GM13976 (cell line): ENCODE measurements at regions not wholly inside any gene's neighbourhood (a gene's known extent, or its start where the extent isn't known, plus 50 kb on each side); places are given as distances from the start of the nearest gene placed in this dataset.

Source experiments
- DNase-seq: peaks from one replicate; pipeline ENCODE4 v3.0.0; 2012; ENCODE audit warnings: low spot score
- CTCF ChIP-seq: IDR thresholded peaks from 2 replicates; pipeline ENCODE4 v1.5.1; 2012; ENCODE audit warnings: borderline replicate concordance, mild to moderate bottlenecking; ENCODE audit not compliant: insufficient read depth; ENCODE audit errors: extremely low read depth, missing control alignments, control extremely low read depth
- in situ Hi-C: fragments of 300-500 bp; cut with MboI; formaldehyde crosslinking; loops from one replicate; pipeline ENCODE4 v1.12.0; 2022; ENCODE audit warnings: low sequenced_read_pairs, mixed read lengths, inconsistent platforms; ENCODE audit not compliant: unreplicated experiment

GRCh38 chr4:54359919-54360650 lies 131.0 kb downstream of the PDGFRA start:
- no peak for TF ChIP-seq CTCF

GRCh38 chr4:54363037-54363436 lies 133.9 kb downstream of the PDGFRA start:
- in situ Hi-C loops: no loop called here
- no peak for DNase-seq
- no peak for TF ChIP-seq CTCF

More at GRCh38 chr4:54359919-54360650, 131.0 kb downstream of the PDGFRA start:
- DNase-seq: no peak
- in situ Hi-C loops: no loop called here

GRCh38 chr4:54365691-54366090 lies 136.6 kb downstream of the PDGFRA start:
- in situ Hi-C loops: no loop called here
- TF ChIP-seq CTCF: no peak
- no peak for DNase-seq

- in situ Hi-C loops: no loop called here
- no peak for DNase-seq
- TF ChIP-seq CTCF: no peak
Measured at GRCh38 chr4:54367059-54367458, 138.0 kb downstream of the PDGFRA start.

GRCh38 chr4:54368281-54369265 lies 139.5 kb downstream of the PDGFRA start:
- no peak for TF ChIP-seq CTCF
- in situ Hi-C loops: no loop called here
- no peak for DNase-seq

GRCh38 chr4:54371173-54371572 lies 142.1 kb downstream of the PDGFRA start:
- no peak for DNase-seq
- TF ChIP-seq CTCF: no peak
- in situ Hi-C loops: no loop called here
